ENCODE measurements at regions not wholly inside any gene's neighbourhood (a gene's known extent, or its start where the extent isn't known, plus 50 kb on each side); places are given as distances from the start of the nearest gene placed in this dataset.

GRCh38 chr15:98263787-98264186 is 303.3 kb downstream of the ARRDC4 start:
- intact Hi-C loops (cut with micrococcal nuclease) (no loop called here), dilution Hi-C loops (cut with MboI; ENCODE audit: extremely low pct_ligation_motif_present, low sequenced_read_pairs) (no loop called here)
- FAIRE-seq (no peak), DNase-seq (ENCODE audit: low read depth, low spot score) (no peak)
- Histone ChIP-seq H3K4me1 (ENCODE audit: control insufficient read depth, extremely low read depth, insufficient read depth, low read length) (no peaks in the 10 kb centered on the region), H3K79me2 (ENCODE audit: control insufficient read depth, insufficient read depth, low read length) (no peaks in the 10 kb centered on the region), H3K4me3 (replicated peaks in 1 of 3; ENCODE audit: insufficient read depth in 1 of 3, low read depth in 1 of 3, low read length in 3 of 3) (no peak overlapping the region), H3K4me2 (ENCODE audit: insufficient read depth, low read length) (no peak overlapping the region), H3K9me3 (replicated peaks; ENCODE audit: control insufficient read depth, insufficient read depth, low read length) (no peaks in the 10 kb centered on the region), H4K20me1 (replicated peaks; ENCODE audit: control insufficient read depth, extremely low read depth, insufficient read depth, low read length) (no peaks in the 10 kb centered on the region), H2AFZ (ENCODE audit: low read depth, low read length) (no peak overlapping the region), H3K36me3 (ENCODE audit: control insufficient read depth in 2 of 2, extremely low read depth in 1 of 2, insufficient read depth in 2 of 2, low read length in 2 of 2) (no peaks in the 10 kb centered on the region), H3K27ac (ENCODE audit: insufficient read depth, low read depth, low read length) (no peak overlapping the region), H3K27me3 (ENCODE audit: control insufficient read depth in 2 of 2, insufficient read depth in 2 of 2, low read length in 2 of 2) (no peaks in the 10 kb centered on the region), H3K9me1 (replicated peaks; ENCODE audit: control insufficient read depth, extremely low read depth, insufficient read depth, low read length) (no peaks in the 10 kb centered on the region), H3K9ac (replicated peaks; ENCODE audit: extremely low read depth, insufficient read depth, low read length) (no peak overlapping the region)
- no TSS peak for BruUV-seq (replicated peaks)
- POLR2A ChIA-PET, result no interaction called here
- CTCF ChIA-PET, result no interaction called here
- TF ChIP-seq EZH2 (IDR thresholded peaks at IDR 0.05; ENCODE audit: borderline replicate concordance, low read depth, low read length, severe bottlenecking) (no peak), CTCF (IDR thresholded peaks at IDR 0.05; ENCODE audit: extremely low read depth in 1 of 2, insufficient read depth in 1 of 2, low read depth in 1 of 2, low read length in 2 of 2) (no peak), MYC (IDR thresholded peaks at IDR 0.05; ENCODE audit: low read depth, low read length) (no peak), JUN (IDR thresholded peaks at IDR 0.05; ENCODE audit: borderline replicate concordance, insufficient read depth, insufficient read length, low read depth) (no peak), FOS (IDR thresholded peaks at IDR 0.05; ENCODE audit: borderline replicate concordance, insufficient read depth, low read length) (no peak), POLR2AphosphoS5 (IDR thresholded peaks at IDR 0.05; ENCODE audit: insufficient read depth, low read depth, low read length) (no peak), POLR2A (IDR thresholded peaks at IDR 0.05; ENCODE audit: low read depth, low read length) (no peak), GATA2 (IDR thresholded peaks at IDR 0.05; ENCODE audit: insufficient read depth, insufficient read length, low read depth, low read length) (no peak)
- TF ChIP-seq, protein P1, sequence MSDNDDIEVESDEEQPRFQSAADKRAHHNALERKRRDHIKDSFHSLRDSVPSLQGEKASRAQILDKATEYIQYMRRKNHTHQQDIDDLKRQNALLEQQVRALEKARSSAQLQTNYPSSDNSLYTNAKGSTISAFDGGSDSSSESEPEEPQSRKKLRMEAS (IDR thresholded peaks at IDR 0.05; ENCODE audit: insufficient read depth, insufficient read length), result no peak
